Calu3 (cell line): ENCODE measurements at regions not wholly inside any gene's neighbourhood (a gene's known extent, or its start where the extent isn't known, plus 50 kb on each side); places are given as distances from the start of the nearest gene placed in this dataset.
"Not testable (repeated sequence)": the region's sequence is repeated elsewhere in the genome, so short reads cannot be mapped to it uniquely, and the experiment has no call there.

Experiments used
- BruUV-seq: library from RNA; stranded (reverse); fragments of 400-500 nt; replicated peaks from 2 replicates; lab custom pipeline; 2021; lab: Mats Ljungman, UMichigan
- CTCF ChIA-PET: fragments of 300-600 bp; sonication (Branson Sonifier 250); formaldehyde crosslinking; loops from one replicate; lab custom pipeline; 2022; ENCODE audit warnings: antibody characterized with exemption; lab: Charles Lee
- DNase-seq: peaks from one replicate; pipeline ENCODE4 v3.0.0; 2022
- H3K27ac Mint-ChIP-seq: one replicate; pipeline ENCODE4 v1.8.0; 2022; ENCODE audit warnings: mixed read lengths; ENCODE audit not compliant: unreplicated experiment
- H3K27me3 Mint-ChIP-seq: one replicate; pipeline ENCODE4 v1.8.0; 2022; ENCODE audit warnings: mixed read lengths; ENCODE audit not compliant: unreplicated experiment
- H3K36me3 Mint-ChIP-seq: one replicate; pipeline ENCODE4 v1.8.0; 2022; ENCODE audit warnings: mild to moderate bottlenecking, moderate library complexity, mixed read lengths; ENCODE audit not compliant: insufficient read depth, unreplicated experiment
- H3K4me1 Mint-ChIP-seq: one replicate; pipeline ENCODE4 v1.8.0; 2022; ENCODE audit warnings: mild to moderate bottlenecking, low read depth, mixed read lengths; ENCODE audit not compliant: unreplicated experiment
- H3K4me3 Mint-ChIP-seq: one replicate; pipeline ENCODE4 v1.8.0; 2022; ENCODE audit warnings: mild to moderate bottlenecking, low read depth, moderate library complexity, mixed read lengths; ENCODE audit not compliant: unreplicated experiment
- H3K9me3 Mint-ChIP-seq: one replicate; pipeline ENCODE4 v1.8.0; 2022; ENCODE audit warnings: low read depth, mixed read lengths; ENCODE audit not compliant: unreplicated experiment
- CTCF ChIP-seq: fragments of 200-600 bp; IDR thresholded peaks from one replicate; pipeline ENCODE4 v1.8.0; 2022; ENCODE audit warnings: antibody characterized with exemption; ENCODE audit not compliant: unreplicated experiment
- intact Hi-C: fragments of 100-400 bp; cut with micrococcal nuclease; formaldehyde crosslinking; loops from one replicate; pipeline ENCODE4 v1.10.0; 2022; ENCODE audit not compliant: unreplicated experiment

GRCh38 chr14:28831126-28831525 lies 64.5 kb downstream of the FOXG1 start:
- no peak for DNase-seq
- Mint-ChIP-seq H3K4me1 (no peaks in the 10 kb centered on the region), H3K27me3 (no peaks in the 10 kb centered on the region), H3K36me3 (no peaks in the 10 kb centered on the region), H3K27ac (no peak overlapping the region), H3K4me3 (no peak overlapping the region), H3K9me3 (no peaks in the 10 kb centered on the region)
- intact Hi-C loops = no loop called here
- TF ChIP-seq CTCF = no peak
- CTCF ChIA-PET = no interaction called here
- no TSS peak for BruUV-seq

DNA sequence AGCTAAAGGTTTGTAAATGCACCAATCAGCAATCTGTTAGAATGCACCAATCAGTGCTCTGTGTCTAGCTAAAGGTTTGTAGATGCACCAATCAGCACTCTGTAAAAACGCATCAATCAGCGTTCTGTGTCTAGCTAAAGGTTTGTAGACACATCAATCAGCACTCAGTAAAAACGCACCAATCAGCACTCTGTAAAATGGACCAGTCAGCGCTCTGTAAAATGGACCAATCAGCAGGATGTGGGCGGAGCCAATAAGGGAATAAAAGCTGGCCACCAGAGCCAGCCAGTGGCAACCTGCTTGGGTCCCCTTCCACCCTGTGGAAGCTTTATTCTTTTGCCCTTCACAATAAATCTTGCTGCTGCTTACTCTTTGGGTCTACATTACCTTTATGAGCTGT lies 76.0 kb downstream of the FOXG1 start:
- BruUV-seq, H3K36me3 Mint-ChIP-seq, intact Hi-C loops, H3K4me1 Mint-ChIP-seq, H3K9me3 Mint-ChIP-seq, H3K27ac Mint-ChIP-seq, DNase-seq, H3K4me3 Mint-ChIP-seq, CTCF ChIA-PET: not testable (repeated sequence)
- peaks cover 33% of the 10 kb centered on the region for H3K27me3 Mint-ChIP-seq

- no peak for TF ChIP-seq CTCF
- BruUV-seq = no TSS peak
- Mint-ChIP-seq H3K36me3 (no peaks in the 10 kb centered on the region), H3K27me3 (no peaks in the 10 kb centered on the region), H3K4me3 (no peak overlapping the region), H3K9me3 (no peaks in the 10 kb centered on the region), H3K4me1 (no peaks in the 10 kb centered on the region), H3K27ac (no peak overlapping the region)
- intact Hi-C loops = no loop called here
- CTCF ChIA-PET = no interaction called here
- no peak for DNase-seq
Measured at GRCh38 chr14:28867571-28867970, 101.0 kb downstream of the FOXG1 start.

DNA sequence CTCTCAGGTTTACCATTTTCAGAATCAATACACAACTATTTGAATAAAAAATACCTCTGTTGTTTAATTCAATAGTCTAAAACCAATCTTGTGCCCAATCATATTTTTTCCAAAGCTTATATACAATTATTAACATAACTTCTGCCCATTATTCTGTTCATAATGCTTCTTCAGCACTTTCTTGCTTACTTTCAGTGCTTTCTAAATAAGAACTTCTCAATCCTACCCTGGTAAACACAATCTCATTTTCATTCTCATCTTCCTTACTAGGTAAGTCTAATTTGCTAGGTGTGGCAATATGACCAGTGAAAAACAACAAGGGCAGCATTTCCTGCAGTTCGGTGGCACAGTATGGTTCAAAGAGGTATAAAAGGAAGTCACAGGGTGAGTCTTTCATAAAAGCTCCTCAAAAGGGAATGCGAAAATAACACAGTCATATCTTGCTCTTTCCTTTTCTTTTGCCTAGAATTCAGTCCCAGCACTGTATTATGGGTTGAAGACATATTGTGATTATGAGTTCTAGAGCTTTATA lies 103.5 kb downstream of the FOXG1 start:
- TF ChIP-seq CTCF = no peak
- H3K36me3 Mint-ChIP-seq = no peaks in the 10 kb centered on the region
- no peak for DNase-seq
- no peaks in the 10 kb centered on the region for H3K9me3 Mint-ChIP-seq
- H3K4me1 Mint-ChIP-seq = no peaks in the 10 kb centered on the region
- CTCF ChIA-PET = no interaction called here
- BruUV-seq = no TSS peak
- intact Hi-C loops = no loop called here
- no peak overlapping the region for H3K4me3 Mint-ChIP-seq
- no peaks in the 10 kb centered on the region for H3K27me3 Mint-ChIP-seq
- no peak overlapping the region for H3K27ac Mint-ChIP-seq

GRCh38 chr14:28875934-28876571 lies 109.5 kb downstream of the FOXG1 start:
- CTCF ChIA-PET = interaction anchor here (0.6 kb wide), 1 partner anchor 1961 kb away, joined by 3 read pairs; no protein-coding TSS in a partner anchor
- BruUV-seq = no TSS peak
- intact Hi-C loops = no loop called here
- Mint-ChIP-seq H3K9me3 (no peaks in the 10 kb centered on the region), H3K27me3 (no peaks in the 10 kb centered on the region), H3K4me1 (no peaks in the 10 kb centered on the region), H3K36me3 (no peaks in the 10 kb centered on the region), H3K4me3 (no peak overlapping the region), H3K27ac (no peak overlapping the region)
- DNase-seq = no peak
- TF ChIP-seq CTCF = no peak
